H1 (cell line): ENCODE measurements at regions not wholly inside any gene's neighbourhood (a gene's known extent, or its start where the extent isn't known, plus 50 kb on each side); places are given as distances from the start of the nearest gene placed in this dataset.

Experiments
- NANOG ChIP-seq: IDR thresholded peaks from 2 replicates; pipeline ENCODE4 v1.6.1; 2011; ENCODE audit warnings: low read length, low read depth, mild to moderate bottlenecking, inconsistent platforms; ENCODE audit not compliant: insufficient read depth, poor library complexity, severe bottlenecking
- POU5F1 ChIP-seq: IDR thresholded peaks from 2 replicates; pipeline ENCODE4 v1.6.1; 2011; ENCODE audit warnings: low read depth, mild to moderate bottlenecking, low read length, moderate library complexity
- RNF2 ChIP-seq: fragments of 200-900, 300-1000 bp; sonication (generic); IDR thresholded peaks from 2 replicates; pipeline ENCODE4 v1.7.1; 2016; ENCODE audit warnings: borderline replicate concordance, low read depth, mild to moderate bottlenecking, antibody characterized with exemption, low read length; ENCODE audit not compliant: poor library complexity, severe bottlenecking; ENCODE audit errors: missing control alignments
- SIX5 ChIP-seq: IDR thresholded peaks from 2 replicates; pipeline ENCODE4 v1.6.1; 2011; ENCODE audit warnings: mild to moderate bottlenecking, low read depth, low read length
- SP4 ChIP-seq: IDR thresholded peaks from 2 replicates; pipeline ENCODE4 v1.6.1; 2012; ENCODE audit warnings: low read length, inconsistent platforms
- SRF ChIP-seq: IDR thresholded peaks from 2 replicates; pipeline ENCODE4 v1.6.1; 2011; ENCODE audit warnings: mild to moderate bottlenecking, low read depth, low read length, moderate library complexity
- TBP ChIP-seq: IDR thresholded peaks from 2 replicates; pipeline ENCODE4 v1.6.1; 2011; ENCODE audit warnings: low read depth, low read length, improper control_type of control experiment
- TF ChIP-seq, protein P1 (sequence below): fragments of 300-600 bp; sonication (generic); IDR thresholded peaks from 2 replicates; pipeline ENCODE4 v1.7.1; 2012; ENCODE audit warnings: low read length, moderate library complexity, mild to moderate bottlenecking, inconsistent platforms; ENCODE audit not compliant: insufficient replicate concordance
- TF ChIP-seq, protein P2 (sequence below): IDR thresholded peaks from 2 replicates; pipeline ENCODE4 v1.6.1; 2011; ENCODE audit warnings: low read length, improper control_type of control experiment

DNA sequence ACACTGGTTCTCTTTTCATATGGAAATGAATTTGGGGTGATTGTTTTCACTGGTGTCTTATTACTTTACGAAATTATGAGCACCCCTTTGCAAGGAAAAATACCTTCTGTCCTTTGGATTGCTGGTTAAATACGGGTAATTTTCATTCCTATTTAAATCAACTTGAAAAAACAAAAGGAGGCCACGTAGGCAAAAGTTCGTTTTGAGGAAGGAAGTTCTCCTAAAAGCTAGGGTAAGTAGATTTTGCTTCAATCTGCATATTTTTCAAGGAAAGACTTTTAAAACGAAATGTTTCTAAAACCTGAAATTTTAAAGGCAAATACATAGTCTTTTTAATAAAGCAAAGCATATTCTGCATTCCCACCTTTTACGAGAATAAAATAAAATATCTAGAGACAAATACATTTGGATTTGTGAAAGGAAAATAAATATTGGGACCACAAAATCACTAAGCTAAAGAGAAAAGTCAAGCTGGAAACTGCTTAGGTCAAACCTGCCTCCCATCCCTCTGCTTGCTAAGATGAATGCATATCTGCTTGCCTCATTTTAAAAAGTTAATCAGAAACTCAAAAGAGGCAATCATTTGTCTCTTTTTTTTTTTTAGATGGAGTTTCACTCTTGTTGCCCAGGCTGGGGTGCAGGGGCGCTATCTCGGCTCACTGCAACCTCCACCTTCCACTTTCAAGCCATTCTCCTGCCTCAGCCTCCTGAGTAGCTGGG, 70.9 kb upstream of the ETS2 start (continued):
- TF ChIP-seq, protein P1, sequence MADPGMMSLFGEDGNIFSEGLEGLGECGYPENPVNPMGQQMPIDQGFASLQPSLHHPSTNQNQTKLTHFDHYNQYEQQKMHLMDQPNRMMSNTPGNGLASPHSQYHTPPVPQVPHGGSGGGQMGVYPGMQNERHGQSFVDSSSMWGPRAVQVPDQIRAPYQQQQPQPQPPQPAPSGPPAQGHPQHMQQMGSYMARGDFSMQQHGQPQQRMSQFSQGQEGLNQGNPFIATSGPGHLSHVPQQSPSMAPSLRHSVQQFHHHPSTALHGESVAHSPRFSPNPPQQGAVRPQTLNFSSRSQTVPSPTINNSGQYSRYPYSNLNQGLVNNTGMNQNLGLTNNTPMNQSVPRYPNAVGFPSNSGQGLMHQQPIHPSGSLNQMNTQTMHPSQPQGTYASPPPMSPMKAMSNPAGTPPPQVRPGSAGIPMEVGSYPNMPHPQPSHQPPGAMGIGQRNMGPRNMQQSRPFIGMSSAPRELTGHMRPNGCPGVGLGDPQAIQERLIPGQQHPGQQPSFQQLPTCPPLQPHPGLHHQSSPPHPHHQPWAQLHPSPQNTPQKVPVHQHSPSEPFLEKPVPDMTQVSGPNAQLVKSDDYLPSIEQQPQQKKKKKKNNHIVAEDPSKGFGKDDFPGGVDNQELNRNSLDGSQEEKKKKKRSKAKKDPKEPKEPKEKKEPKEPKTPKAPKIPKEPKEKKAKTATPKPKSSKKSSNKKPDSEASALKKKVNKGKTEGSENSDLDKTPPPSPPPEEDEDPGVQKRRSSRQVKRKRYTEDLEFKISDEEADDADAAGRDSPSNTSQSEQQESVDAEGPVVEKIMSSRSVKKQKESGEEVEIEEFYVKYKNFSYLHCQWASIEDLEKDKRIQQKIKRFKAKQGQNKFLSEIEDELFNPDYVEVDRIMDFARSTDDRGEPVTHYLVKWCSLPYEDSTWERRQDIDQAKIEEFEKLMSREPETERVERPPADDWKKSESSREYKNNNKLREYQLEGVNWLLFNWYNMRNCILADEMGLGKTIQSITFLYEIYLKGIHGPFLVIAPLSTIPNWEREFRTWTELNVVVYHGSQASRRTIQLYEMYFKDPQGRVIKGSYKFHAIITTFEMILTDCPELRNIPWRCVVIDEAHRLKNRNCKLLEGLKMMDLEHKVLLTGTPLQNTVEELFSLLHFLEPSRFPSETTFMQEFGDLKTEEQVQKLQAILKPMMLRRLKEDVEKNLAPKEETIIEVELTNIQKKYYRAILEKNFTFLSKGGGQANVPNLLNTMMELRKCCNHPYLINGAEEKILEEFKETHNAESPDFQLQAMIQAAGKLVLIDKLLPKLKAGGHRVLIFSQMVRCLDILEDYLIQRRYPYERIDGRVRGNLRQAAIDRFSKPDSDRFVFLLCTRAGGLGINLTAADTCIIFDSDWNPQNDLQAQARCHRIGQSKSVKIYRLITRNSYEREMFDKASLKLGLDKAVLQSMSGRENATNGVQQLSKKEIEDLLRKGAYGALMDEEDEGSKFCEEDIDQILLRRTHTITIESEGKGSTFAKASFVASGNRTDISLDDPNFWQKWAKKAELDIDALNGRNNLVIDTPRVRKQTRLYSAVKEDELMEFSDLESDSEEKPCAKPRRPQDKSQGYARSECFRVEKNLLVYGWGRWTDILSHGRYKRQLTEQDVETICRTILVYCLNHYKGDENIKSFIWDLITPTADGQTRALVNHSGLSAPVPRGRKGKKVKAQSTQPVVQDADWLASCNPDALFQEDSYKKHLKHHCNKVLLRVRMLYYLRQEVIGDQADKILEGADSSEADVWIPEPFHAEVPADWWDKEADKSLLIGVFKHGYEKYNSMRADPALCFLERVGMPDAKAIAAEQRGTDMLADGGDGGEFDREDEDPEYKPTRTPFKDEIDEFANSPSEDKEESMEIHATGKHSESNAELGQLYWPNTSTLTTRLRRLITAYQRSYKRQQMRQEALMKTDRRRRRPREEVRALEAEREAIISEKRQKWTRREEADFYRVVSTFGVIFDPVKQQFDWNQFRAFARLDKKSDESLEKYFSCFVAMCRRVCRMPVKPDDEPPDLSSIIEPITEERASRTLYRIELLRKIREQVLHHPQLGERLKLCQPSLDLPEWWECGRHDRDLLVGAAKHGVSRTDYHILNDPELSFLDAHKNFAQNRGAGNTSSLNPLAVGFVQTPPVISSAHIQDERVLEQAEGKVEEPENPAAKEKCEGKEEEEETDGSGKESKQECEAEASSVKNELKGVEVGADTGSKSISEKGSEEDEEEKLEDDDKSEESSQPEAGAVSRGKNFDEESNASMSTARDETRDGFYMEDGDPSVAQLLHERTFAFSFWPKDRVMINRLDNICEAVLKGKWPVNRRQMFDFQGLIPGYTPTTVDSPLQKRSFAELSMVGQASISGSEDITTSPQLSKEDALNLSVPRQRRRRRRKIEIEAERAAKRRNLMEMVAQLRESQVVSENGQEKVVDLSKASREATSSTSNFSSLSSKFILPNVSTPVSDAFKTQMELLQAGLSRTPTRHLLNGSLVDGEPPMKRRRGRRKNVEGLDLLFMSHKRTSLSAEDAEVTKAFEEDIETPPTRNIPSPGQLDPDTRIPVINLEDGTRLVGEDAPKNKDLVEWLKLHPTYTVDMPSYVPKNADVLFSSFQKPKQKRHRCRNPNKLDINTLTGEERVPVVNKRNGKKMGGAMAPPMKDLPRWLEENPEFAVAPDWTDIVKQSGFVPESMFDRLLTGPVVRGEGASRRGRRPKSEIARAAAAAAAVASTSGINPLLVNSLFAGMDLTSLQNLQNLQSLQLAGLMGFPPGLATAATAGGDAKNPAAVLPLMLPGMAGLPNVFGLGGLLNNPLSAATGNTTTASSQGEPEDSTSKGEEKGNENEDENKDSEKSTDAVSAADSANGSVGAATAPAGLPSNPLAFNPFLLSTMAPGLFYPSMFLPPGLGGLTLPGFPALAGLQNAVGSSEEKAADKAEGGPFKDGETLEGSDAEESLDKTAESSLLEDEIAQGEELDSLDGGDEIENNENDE, result no peak
- TF ChIP-seq SRF (no peak), RNF2 (no peak), NANOG (no peak), TBP (no peak), SP4 (no peak), SIX5 (no peak), POU5F1 (no peak)
- TF ChIP-seq, protein P2, sequence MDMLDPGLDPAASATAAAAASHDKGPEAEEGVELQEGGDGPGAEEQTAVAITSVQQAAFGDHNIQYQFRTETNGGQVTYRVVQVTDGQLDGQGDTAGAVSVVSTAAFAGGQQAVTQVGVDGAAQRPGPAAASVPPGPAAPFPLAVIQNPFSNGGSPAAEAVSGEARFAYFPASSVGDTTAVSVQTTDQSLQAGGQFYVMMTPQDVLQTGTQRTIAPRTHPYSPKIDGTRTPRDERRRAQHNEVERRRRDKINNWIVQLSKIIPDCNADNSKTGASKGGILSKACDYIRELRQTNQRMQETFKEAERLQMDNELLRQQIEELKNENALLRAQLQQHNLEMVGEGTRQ, result no peak
